Smooth muscle cell of the brain vasculature (primary cell): ENCODE measurements at regions not wholly inside any gene's neighbourhood (a gene's known extent, or its start where the extent isn't known, plus 50 kb on each side); places are given as distances from the start of the nearest gene placed in this dataset.

ENCODE experiments used
- DNase-seq: peaks from one replicate; pipeline ENCODE4 v3.0.0-alpha.2; 2012; ENCODE audit warnings: low read depth, low spot score

- no peak for DNase-seq
Measured at GRCh38 chr6:111957623-111958315, 84.5 kb upstream of the FYN start.

DNA sequence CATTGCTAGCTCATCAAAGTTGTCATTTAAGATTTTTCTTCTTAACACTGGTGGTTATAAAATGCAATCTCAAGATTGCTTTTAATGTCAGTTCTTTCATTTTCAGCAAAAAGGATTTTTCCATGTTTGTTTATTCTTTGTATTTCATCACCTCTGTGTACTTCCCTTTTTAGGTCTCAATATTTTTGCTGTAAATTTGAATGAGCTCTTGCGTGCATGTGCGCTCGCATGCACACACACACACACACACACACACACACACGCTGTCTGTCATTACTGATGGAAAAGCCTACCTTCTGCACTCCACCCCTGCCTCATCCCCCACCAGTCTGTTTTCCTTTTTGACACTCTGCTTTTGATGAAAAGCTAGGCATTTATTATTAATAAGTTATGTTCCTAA is 85.3 kb upstream of the FYN start:
- no peak for DNase-seq

- DNase-seq = no peak
Measured at GRCh38 chr6:111959766-111960165, 86.5 kb upstream of the FYN start.

- DNase-seq = no peak
Measured at GRCh38 chr6:111967131-111967530, 86.8 kb upstream of the CCN6 start.

DNA sequence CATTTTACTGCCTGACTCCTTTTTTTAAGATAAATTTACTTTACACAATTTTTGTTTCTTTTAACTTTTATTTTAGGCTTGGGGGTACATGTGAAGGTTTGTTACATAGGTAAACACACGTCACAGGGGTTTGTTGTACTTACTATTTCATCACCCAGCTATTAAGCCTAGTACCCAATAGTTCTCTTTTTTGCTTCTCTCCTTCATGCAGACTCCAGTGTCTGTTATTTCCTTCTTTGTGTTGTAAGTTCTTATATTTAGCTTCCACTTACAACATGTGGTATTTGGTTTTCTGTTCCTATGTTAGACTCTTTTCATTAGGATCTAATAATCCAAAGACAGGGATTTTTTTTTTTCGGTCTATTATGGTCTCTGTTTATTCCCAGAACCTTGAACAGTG is 83.5 kb upstream of the CCN6 start:
- DNase-seq = no peak

DNA sequence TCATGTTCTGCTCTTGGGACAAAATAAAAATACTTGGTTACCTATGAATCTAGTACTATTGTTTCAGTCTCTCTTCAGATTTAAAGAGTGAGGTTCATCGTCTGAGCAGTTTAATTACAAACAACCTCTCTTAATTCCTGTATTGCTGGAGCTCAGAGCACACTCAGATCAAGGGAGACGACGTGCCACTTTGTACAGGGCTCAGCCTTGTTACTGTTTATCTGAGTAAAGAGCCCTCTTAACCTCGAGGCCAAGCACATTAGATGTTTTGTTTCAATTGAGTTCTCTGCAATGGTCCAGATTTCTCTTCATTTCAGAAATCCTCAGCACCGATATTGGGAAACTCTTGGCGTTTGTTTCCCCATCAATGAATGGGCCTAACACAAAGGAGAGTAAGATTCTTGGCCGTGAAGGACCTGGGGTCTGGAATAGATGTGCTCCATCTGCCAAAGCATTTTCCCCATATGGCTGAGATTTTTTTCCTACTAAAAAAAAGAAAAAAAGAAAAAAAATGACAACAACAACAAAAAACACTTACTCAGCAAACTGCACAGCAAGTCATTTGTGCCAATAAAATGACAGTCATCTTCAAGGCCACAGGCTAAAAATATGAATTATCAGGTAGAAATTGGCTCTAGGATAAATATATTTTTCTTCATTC is 82.6 kb upstream of the CCN6 start:
- DNase-seq = no peak

DNA sequence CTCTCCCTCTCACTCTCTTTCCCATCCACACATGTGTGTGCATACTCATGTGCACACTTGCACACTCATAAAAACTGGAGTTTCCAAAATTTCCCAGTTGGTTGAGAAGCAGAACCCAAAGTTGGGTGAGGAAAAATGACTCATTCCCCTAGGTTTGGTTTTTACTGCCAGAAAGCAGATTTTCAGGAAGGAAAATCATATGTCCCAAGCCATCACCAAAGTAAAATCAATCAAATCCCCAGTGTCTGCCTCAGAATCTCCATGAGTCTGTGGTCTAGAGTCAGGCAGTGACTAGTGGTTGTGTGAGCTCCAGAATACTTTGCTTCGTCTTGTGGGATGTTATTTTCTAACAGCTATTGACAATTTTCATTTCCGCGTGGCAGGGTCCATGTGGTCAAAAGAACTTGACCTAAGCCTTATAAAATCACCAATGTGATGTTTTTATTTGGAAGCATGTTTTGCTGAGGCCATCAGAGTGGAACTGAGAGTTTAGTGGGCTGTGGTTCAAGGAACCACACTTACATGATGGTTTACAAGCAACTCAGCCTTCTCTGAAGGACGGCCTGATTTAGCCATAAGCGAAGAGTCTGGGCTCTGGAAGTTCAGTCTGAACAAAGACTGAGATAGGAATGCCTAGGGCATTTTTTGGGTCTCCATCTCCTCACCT is 81.9 kb upstream of the CCN6 start:
- no peak for DNase-seq

GRCh38 chr6:111972745-111973117 is 81.2 kb upstream of the CCN6 start:
- DNase-seq = no peak

DNA sequence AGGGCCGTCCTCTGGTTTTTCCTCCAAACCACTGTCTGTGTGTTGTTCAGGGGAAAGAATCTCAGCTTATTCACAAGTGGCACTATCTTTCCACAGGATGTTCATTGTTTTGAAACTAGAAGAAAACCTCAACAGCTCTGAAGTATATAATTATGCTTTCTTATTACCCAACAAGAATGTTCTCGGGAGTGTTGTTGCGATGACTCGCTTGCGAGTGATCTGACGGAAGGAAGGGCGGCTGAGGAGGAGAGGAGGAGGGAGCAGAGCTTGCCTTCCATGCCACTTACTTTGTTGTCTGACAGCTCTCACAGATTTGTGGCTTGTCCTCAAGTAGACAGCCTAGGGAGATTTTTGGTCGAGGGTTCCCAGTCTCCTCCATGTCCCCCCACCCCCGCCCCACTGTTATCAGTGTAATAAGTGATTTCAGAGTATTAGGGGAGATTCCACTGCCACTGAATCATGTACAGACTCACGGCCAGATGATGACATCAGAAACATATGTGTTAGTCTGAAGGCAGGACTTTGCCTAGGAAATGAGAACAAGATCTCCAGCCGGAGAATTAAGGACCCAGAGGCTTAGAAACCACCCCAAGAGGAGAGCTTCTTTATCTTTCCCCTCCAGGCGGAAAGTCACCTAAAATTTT is 80.7 kb upstream of the CCN6 start:
- peak; percentile 65 for DNase-seq

DNA sequence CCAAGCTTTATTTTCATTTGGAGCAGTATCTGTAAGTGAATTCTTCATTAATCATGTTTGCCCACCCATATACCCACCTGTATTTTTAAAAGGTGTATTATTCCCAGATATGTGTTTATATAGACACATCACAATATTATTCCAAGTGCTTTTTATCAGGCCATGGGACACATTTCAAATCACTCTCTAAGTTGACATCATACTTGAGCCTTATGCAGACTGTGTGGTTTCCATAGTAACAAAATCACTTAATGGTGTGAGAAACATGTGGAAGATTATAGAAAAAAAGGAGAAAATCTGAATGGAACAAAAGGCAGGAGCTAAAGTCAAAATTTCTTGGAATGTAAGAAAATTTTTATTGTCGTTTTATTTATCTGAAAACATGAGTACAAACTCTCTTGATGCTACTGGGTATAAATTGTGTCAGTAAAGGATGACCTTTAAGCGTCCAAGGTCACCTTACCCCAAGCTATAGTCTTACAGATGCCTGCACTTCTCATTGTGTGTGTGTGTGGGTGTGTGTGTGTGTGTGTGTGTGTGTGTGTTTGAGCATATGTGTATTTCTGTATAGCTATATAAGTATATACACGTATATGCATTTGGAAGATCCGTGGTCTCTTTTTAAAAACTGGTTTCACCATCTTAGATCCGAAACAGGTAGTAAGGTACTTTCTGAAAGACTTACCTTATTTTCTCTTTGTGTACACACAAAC is 79.8 kb upstream of the CCN6 start:
- no peak for DNase-seq

DNA sequence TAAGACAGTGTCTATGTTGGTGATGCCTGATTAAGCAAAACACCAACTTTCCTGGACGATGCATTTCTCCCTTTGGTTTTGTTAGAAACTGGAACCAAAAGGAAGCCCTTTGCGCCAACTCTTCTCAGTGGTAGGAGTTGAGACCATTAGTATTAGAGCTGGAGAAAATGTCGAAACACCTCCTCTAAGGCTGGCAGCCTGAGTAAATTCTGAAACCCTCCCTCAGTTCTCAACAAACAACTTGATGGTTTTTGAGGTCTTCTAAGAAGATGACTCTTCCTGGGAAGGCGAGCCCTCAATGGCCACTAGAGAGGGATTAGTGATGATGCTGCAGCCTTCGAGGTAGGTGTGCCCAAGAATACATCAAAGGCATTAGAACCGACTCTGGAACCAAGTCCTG is 78.4 kb upstream of the CCN6 start:
- no peak for DNase-seq

DNA sequence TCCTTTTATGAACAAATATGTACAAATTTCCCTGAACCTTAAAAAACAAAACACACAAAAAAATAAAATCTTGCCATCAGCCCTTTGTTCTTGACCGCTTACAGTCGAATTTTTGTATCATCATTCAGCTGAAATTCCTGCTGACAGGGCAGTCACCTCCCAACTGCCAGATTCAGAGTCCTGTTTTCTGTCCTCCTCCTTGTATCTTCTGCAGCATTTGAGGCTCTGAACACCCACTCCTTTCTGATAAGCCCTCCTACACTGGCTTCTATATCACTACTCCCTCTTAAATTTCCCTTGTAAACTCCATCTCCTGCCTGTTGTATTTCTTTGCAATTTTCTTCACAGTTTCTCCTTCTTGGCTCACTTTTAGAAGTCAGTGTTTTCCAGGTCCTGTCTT is 77.8 kb upstream of the CCN6 start:
- no peak for DNase-seq

GRCh38 chr6:111978532-111979149 is 75.3 kb upstream of the CCN6 start:
- DNase-seq = no peak

- no peak for DNase-seq
Measured at GRCh38 chr6:111979633-111980032, 74.3 kb upstream of the CCN6 start.

- DNase-seq = no peak
Measured at GRCh38 chr6:111980143-111980542, 73.8 kb upstream of the CCN6 start.

GRCh38 chr6:111980971-111981840 is 72.7 kb upstream of the CCN6 start:
- DNase-seq = no peak

- no peak for DNase-seq
Measured at GRCh38 chr6:111982681-111983080, 71.2 kb upstream of the CCN6 start.

DNA sequence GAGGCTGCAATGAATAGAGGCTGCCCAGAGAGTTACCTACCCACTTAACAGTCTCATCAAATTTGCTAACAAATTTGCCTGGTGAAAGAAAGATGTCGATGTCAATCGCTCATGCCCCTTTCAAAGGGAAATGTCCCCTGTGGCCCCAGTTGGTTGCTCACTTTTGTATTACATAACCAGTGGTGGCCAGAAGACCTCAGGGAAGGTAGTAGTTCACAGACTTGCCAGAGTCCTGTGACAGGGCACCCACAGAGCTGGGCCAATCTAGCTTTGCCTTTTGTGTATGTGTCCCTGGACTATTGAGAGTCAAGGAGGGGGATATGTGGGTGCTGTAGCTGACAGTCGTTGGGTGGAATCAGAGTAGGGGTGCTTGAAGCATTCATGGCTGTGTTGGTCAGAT is 70.7 kb upstream of the CCN6 start:
- no peak for DNase-seq

- no peak for DNase-seq
Measured at GRCh38 chr6:111984081-111984480, 69.8 kb upstream of the CCN6 start.

DNA sequence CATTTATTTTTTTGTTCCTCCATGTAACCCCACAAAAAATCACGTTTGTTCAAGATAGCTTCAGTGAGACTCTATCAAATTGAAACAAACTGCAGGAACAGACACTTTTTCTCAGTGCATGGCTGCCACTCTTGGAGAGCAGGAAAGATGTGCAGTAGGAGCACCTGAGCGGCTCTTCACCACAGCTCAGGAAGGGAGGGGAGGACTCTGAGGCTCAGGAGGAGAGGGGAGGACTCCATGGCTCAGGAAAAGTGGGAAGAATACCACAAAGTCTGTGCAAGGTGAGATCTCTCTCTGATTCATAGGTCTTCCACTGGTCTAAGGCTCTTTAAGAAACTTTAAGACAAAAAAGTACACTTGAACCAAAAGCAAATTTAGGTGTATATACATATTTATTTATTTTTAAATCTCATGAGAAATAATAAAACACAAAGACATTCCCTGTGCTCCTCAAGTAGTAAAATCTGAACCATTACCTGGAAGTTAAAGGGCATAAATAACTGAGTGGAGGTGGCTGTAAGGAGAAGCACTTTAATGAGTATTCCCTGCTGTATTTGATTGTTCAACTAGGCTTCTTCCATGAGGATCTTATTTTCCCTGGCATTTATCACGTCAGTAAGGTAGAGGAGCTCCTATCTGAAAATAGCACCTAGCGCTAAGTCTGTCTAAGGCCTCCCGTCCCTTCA is 69.2 kb upstream of the CCN6 start:
- DNase-seq = no peak
